ENCODE measurements at regions not wholly inside any gene's neighbourhood (a gene's known extent, or its start where the extent isn't known, plus 50 kb on each side); places are given as distances from the start of the nearest gene placed in this dataset.

GRCh38 chr5:117792476-117792875 lies 1195.9 kb downstream of the DTWD2 start:
- no peaks in the 10 kb centered on the region for H3K9me3 ChIP-seq
- no peak for TF ChIP-seq POLR2A (IDR thresholded peaks at IDR 0.05)
- TF ChIP-seq EP300 (IDR thresholded peaks at IDR 0.05) = no peak
- TF ChIP-seq CTCF (IDR thresholded peaks at IDR 0.05) = no peak
- no peak for TF ChIP-seq POLR2AphosphoS5 (IDR thresholded peaks at IDR 0.05)
- 77 to 92% (median 81%) methylated on average over 1 of the region's 1 CpG for WGBS, 5 donors
- no peaks in the 10 kb centered on the region for H3K4me1 ChIP-seq
- no peak overlapping the region for H3K4me3 ChIP-seq
- no peaks in the 10 kb centered on the region for H3K36me3 ChIP-seq
- H3K27ac ChIP-seq = no peak overlapping the region
- intact Hi-C loops (cut with DNase I; ENCODE audit: low total_unique reads) = no loop called here
- DNase-seq = no peak
- H3K27me3 ChIP-seq = no peaks in the 10 kb centered on the region

- H3K4me3 ChIP-seq = no peak overlapping the region
- intact Hi-C loops (cut with DNase I; ENCODE audit: low total_unique reads) = no loop called here
- H3K4me1 ChIP-seq = no peaks in the 10 kb centered on the region
- no peaks in the 10 kb centered on the region for H3K27me3 ChIP-seq
- DNase-seq = no peak
- no peak overlapping the region for H3K27ac ChIP-seq
- WGBS, 5 donors = 15 to 34% (median 23%) methylated on average over 2 of the region's 2 CpGs
- H3K36me3 ChIP-seq = no peaks in the 10 kb centered on the region
- no peaks in the 10 kb centered on the region for H3K9me3 ChIP-seq
- TF ChIP-seq EP300 (IDR thresholded peaks at IDR 0.05) (no peak), POLR2A (IDR thresholded peaks at IDR 0.05) (no peak), CTCF (IDR thresholded peaks at IDR 0.05) (no peak), POLR2AphosphoS5 (IDR thresholded peaks at IDR 0.05) (no peak)
Measured at GRCh38 chr5:117788596-117788995, 1199.8 kb downstream of the DTWD2 start.

- Histone ChIP-seq H3K4me3 (no peak overlapping the region), H3K27ac (no peak overlapping the region), H3K4me1 (no peaks in the 10 kb centered on the region), H3K36me3 (no peaks in the 10 kb centered on the region), H3K9me3 (peaks cover 0 to 8% (median 0%) of the 10 kb centered on the region in 4 donors), H3K27me3 (no peaks in the 10 kb centered on the region)
- no peak for DNase-seq
- intact Hi-C loops (cut with DNase I; ENCODE audit: low total_unique reads) = no loop called here
- TF ChIP-seq CTCF (IDR thresholded peaks at IDR 0.05) = no peak
- no peak for TF ChIP-seq POLR2A (IDR thresholded peaks at IDR 0.05)
- no peak for TF ChIP-seq EP300 (IDR thresholded peaks at IDR 0.05)
- WGBS, 5 donors = 82 to 97% (median 85%) methylated on average over 4 of the region's 4 CpGs
Measured at GRCh38 chr5:117779171-117779570, 1204.5 kb upstream of the SEMA6A start.

- WGBS, 5 donors = 81 to 89% (median 85%) methylated on average over 3 of the region's 3 CpGs
- intact Hi-C loops (cut with DNase I; ENCODE audit: low total_unique reads) = no loop called here
- H3K4me3 ChIP-seq = no peak overlapping the region
- no peaks in the 10 kb centered on the region for H3K4me1 ChIP-seq
- H3K27me3 ChIP-seq = no peaks in the 10 kb centered on the region
- H3K36me3 ChIP-seq = no peaks in the 10 kb centered on the region
- peaks cover 0 to 15% (median 0%) of the 10 kb centered on the region in 4 donors for H3K9me3 ChIP-seq
- no peak for TF ChIP-seq CTCF (IDR thresholded peaks at IDR 0.05)
- TF ChIP-seq POLR2AphosphoS5 (IDR thresholded peaks at IDR 0.05) = no peak
- TF ChIP-seq EP300 (IDR thresholded peaks at IDR 0.05) = no peak
- no peak for TF ChIP-seq POLR2A (IDR thresholded peaks at IDR 0.05)
- H3K27ac ChIP-seq = no peak overlapping the region
- no peak for DNase-seq
Measured at GRCh38 chr5:117776977-117777376, 1202.4 kb upstream of the SEMA6A start.
